HG02884 (cell line): ENCODE measurements at regions not wholly inside any gene's neighbourhood (a gene's known extent, or its start where the extent isn't known, plus 50 kb on each side); places are given as distances from the start of the nearest gene placed in this dataset.
"Not testable (repeated sequence)": the region's sequence is repeated elsewhere in the genome, so short reads cannot be mapped to it uniquely, and the experiment has no call there.

Experiments
- ATAC-seq: cut with Tn5 transposase; IDR thresholded peaks from one replicate; pipeline ENCODE4 v1.9.1; 2021; ENCODE audit warnings: mild to moderate bottlenecking, moderate library complexity; ENCODE audit not compliant: unreplicated experiment

DNA sequence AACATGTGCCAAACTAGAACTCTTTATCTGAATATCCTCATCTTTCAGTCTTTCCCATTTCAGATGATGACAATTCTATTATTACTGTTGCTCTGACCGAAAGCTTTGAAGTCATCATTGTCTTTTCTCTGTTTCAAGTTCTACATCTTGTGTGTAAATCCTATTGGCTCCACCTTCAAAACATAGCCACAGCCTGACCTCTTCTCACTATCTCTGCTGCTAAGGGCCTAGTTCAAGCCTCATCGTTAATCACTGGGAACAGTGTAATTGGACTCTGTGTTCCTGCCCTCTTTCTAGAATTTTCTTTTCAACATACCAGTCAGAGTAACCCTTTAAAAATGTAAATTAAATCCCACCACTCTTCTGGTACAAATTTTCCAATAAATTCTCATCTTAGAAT lies 105.1 kb downstream of the OXSM start:
- no peak for ATAC-seq

- no peak for ATAC-seq
These were observed 105.6 kb downstream of the OXSM start for GRCh38 chr3:25895443-25895842.

GRCh38 chr3:25897019-25897418 lies 107.1 kb downstream of the OXSM start:
- ATAC-seq = peak; percentile 64

- no peak for ATAC-seq
These were observed 109.6 kb downstream of the OXSM start for GRCh38 chr3:25899352-25900101.

- ATAC-seq = no peak
These were observed 110.3 kb downstream of the OXSM start for GRCh38 chr3:25900161-25900560.

DNA sequence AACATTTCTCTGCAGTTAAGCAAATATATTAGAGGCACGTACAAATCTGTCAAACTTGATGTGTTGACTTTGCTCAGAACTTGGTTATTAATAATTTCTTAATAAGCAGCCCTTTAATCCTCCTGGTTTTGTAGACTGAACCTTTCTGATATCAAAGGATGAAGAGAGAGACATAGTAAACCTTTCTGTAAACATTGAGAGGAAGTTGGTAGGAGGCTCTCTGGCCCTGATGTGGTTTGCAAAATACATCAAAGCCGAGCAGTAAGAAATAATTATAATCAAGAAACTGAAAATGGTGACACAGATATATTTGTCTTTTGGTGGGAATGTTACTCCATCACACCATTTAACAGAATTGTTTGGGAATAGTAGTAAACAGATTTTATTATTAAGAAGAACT lies 111.9 kb downstream of the OXSM start:
- ATAC-seq = no peak

DNA sequence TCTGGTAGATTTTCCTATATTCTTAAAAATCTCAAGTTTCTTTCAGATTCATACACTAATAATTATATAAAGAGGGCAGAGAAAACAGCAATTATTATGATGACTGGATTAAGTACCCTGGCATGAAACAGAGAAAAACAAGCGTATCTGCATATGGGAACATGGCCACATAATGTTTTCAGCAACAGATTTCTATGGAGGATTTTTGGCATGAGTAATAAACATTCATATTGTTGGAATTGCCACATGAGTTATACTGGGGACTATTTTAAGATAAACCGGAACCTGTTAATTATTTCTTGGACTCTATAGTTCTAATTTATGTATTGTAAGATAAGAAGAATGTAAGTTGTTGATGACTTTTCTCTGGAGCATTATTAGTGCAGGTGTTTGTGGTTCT lies 112.7 kb downstream of the OXSM start:
- no peak for ATAC-seq

DNA sequence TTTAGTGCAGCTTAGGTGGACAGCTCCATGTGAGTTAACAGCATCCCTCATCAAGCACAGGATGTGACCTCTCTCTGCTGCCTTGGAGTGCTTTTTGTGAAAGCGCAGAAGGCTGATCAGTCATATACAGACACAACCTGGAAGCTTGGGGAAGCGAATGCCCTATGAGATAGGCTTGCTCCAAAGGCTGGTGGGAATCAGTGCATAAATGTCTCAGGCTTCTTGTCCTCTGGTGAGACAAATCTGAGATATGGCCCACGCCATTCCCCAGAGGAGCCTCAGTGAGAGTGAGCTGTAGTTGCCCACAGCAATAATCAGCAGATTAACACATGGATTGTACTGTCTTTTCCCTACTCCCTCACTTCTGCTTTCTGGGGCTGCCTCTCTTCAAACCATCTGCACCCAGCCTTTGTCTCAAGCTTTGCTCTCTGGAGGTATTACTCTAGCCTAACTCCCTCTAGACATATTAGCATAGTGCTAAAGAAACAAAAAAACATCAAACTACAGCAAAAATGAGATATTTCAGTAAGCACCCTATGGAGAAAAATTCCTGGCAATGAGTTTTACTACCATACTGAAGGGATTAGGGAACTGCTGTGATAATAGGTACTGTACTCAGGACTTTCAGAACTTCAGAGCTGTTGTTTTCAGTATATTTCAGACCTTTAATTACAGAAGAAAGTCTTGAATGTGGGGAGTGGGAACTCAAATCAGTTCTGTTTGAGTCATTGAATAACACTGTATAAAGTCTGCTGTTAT lies 113.7 kb downstream of the OXSM start:
- no peak for ATAC-seq

GRCh38 chr3:25904206-25904605 lies 114.3 kb downstream of the OXSM start:
- ATAC-seq = no peak

GRCh38 chr3:25906132-25906906 lies 116.4 kb downstream of the OXSM start:
- ATAC-seq = no peak

- no peak for ATAC-seq
These were observed 117.2 kb downstream of the OXSM start for GRCh38 chr3:25907081-25907480.

DNA sequence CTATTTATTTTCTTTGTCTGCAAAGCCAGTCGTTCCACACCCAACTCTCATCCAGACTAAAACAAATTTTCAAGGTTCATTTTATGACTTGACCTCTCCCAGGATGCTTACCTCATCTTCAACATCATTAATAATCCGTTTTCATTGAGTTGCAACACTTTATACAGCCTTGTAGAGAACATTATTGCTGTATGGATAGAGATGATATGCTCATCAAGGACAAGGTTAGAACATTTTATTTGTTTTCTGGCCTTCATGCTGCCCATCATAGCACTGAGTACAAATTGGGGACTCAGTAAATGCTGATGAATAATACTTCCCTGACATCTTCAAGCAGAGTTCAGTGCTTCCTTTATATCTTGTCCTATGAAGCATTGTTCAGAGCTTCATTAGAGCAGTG lies 120.2 kb downstream of the OXSM start:
- ATAC-seq = no peak

DNA sequence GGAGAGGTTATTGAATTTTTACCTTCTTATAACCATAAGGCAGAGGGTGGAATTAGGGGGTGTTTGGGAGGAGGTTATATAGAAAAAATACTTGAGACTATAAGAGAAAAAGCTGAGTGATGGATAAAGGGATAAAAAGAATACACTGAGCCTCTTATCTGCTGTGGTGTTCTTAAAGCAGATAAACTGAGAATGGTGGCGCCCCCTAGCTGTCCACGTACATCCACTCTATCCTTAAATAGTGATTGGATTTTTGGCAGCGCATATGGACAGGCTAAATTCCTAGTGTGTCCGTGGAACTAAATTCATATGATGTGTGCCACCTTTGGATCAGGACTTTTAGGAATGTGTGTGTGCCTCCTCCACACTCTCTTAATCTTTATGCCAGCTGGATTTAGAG lies 121.1 kb downstream of the OXSM start:
- ATAC-seq = peak; percentile 72

DNA sequence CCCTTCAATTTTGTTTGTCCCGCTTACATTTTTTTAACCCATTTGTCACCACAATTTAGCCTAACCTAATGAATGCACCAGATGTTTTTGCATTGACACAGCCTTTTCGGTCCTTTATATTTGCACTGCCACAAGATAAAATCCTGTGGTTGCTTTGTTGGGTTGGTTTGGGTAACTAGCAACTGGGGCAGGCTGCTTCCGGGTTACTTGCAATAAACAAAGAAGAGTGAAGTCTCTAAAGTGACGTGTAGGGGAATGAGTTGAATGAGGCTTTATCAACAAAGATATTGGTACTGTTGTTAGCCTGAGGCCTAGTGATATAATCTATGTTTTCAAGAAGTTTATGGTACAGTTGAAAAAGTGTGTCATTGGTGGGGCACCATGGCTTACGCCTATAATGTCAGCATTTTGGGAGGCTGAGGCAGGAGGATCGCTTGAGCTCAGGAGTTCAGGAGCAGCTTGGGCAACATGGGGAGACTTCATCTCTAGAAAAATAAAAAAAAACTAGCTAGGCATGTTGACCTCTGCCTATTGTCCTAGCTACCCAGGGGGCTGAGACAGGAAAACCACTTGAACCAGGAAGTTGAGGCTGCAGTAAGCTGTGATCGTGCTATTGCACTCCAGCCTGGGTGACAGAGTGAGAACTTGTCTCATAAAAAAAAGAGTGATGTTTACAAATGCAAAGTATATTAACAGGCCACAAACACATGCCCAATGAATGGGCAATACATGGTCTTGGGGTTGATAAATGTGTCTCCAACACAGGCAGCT lies 121.8 kb downstream of the OXSM start:
- no peak for ATAC-seq

DNA sequence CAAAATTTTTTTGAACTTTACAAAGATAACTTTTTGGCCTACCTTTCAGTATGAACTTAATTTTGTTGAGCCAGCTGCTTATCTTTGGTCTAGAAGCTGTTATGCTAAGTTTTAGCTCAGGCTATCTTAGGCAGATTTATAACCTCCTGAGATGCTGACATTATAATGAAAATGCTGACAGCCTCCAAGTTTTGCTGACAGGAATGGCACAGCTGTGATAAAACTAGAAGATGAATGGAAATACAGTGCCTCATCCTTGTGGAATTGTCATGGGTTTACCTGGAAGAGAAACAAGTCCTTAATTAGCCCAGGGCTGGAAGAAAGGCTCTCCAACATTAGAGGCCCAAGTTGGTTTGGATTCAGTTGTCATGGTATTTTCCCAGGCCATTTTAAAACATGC lies 123.3 kb downstream of the OXSM start:
- no peak for ATAC-seq

DNA sequence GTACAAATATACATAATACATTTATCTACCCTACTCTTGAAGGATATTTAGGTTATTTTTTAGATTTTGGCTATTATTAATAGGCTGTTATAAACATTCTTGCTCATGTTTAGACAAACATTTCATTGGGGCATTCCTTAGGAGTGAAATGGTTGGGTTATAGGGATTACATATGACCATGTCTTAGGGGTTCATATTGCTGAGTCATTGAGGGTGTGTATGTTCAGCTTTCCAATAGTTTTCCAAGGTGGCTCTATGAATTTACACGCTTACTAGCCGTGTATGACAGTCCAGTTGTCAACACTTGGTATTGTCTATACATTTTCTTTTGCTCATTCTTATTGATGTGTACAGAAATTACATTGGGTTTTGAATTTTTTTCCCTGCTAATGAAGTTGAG lies 125.8 kb downstream of the OXSM start:
- ATAC-seq = no peak

DNA sequence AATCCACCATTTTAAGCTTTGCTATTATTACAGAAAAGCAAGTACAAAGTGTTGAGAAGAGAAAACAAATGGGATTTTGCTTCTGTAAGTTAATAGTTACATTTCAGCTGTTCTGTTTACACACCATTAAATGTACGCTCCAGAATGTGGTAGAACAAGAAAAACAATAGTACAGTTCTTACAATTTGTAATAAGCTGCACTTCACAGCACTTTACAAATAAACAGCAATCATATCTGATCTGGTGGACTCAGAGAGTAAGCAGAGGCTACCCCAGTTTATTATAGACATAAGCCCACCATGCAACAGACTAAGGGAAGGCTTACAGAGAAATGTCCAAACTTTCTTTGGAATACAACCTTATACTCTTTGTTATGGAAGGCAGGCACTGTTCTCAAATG lies 126.4 kb downstream of the OXSM start:
- ATAC-seq = no peak

DNA sequence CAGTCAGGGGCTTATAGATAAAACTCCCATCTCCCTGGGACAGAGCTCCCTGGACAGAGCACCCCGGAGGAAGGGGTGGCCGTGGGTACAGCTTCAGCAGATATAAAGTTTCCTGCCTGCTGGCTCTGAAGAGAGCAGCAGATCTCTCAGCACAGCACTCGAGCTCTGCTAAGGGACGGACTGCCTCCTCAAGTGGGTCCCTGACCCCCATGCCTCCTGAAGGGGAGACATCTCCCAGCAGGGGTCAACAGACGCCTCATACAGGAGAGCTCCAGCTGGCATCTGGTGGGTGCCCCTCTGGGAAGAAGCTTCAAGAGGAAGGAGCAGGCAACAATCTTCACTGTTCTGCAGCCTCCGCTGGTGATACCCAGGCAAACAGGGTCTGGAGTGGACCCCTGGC lies 142.1 kb downstream of the OXSM start:
- not testable (repeated sequence) for ATAC-seq

GRCh38 chr3:25938566-25939325 lies 148.9 kb downstream of the OXSM start:
- ATAC-seq = no peak

GRCh38 chr3:25940935-25941334 lies 151.0 kb downstream of the OXSM start:
- no peak for ATAC-seq
